ENCODE measurements at regions not wholly inside any gene's neighbourhood (a gene's known extent, or its start where the extent isn't known, plus 50 kb on each side); places are given as distances from the start of the nearest gene placed in this dataset.
A peak's percentile ranks its signal among the peaks of the same experiment; 100 is the strongest.

DNA sequence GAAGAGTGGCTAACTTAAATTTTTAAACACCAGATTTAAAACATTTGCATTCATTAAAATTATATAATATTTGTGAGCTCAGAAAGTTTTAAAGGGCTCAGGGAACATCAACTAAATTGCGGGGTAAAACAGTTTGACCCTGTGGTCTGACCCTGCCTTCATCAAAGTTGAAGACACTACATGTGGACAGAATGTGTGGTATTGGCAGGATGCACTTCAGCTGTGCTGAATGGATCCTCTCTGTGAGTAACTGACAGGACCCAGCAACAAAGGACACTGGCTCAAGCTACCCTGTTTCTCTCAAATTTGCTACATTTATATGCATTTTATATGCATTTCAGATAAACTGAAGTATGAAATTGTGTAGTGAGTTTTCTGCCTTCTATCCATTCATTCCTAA is 288.5 kb downstream of the ZNF608 start:
- no peak for DNase-seq

GRCh38 chr5:124457101-124457500 is 289.3 kb downstream of the ZNF608 start:
- DNase-seq: no peak

DNA sequence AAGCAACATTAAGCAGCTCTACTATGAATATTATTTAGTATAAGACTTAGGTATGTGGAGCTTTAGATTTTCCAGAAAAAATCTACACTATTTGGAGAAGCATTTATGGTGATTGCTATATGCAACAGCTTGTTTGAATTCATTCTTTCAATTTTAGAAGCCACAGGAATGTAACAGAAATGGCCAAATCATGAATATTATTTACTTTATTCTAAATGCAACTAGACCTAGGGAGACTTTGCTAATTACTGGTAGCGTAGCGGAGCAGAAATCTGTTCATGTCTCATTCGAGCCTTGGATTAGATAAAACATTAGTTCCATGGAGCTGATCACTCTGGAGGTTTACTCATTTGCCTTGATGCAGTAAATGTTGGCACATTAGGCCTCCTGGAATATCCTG is 290.2 kb downstream of the ZNF608 start:
- DNase-seq: no peak

GRCh38 chr5:124454081-124454480 is 292.4 kb downstream of the ZNF608 start:
- DNase-seq: no peak

DNA sequence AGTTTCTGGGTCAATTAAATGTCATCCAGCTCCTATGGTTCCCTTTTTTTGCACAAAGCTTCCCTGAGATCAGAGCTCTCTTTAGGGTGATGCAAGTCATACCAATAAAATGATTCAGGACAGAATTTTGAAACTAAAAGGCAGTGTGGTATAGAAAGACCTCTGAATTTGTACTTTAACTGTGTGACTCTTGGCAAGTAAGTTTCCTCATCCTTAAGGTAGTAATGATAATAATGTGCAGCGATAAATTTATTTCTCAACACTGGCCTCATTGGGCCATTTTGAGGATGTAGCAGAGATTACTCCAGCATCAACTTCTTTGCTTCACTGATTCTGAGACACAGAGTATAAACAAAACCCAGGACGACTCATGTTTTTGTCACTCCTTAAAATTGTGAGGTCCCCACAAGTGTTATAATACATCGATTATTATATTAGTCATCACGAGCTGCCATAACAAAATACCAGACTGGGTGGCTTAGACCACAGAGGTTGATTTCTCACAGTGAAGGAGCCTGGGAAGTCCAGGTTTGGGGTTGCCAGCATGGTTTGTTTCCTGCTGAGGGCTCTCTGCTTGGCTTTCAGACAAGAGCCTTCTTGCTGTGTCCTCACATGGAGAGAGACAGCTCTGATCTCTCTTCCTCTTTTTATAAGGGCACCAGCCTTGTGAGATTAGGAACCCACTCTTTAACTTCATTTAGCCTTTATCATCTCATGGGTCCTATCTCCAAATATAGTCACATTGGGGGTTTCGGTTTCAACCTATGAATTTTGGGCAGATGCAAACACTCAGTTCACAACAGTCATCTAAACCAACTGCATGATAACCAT is 293.0 kb downstream of the ZNF608 start:
- DNase-seq: peak in 1 of 2 donors; percentile 4

DNA sequence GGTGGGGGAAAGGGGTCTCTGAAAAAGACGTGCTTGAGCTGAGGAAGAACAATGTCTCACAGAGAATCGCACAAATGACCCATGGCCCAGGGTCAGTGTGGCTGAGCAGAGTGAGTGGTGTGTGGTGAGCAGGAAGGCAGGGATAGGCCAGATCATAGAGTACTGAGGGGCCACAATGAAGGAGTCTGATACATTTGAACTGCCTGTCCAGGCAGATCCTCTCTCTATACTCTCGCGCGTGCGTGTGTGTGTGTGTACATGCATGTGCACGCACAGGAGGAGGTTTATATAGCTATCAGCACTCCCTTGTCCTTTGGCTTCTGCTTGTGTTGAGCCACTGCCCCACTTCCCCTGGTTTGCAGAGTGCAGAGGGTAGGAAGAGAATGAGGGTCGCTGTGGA is 294.0 kb downstream of the ZNF608 start:
- DNase-seq: no peak

DNA sequence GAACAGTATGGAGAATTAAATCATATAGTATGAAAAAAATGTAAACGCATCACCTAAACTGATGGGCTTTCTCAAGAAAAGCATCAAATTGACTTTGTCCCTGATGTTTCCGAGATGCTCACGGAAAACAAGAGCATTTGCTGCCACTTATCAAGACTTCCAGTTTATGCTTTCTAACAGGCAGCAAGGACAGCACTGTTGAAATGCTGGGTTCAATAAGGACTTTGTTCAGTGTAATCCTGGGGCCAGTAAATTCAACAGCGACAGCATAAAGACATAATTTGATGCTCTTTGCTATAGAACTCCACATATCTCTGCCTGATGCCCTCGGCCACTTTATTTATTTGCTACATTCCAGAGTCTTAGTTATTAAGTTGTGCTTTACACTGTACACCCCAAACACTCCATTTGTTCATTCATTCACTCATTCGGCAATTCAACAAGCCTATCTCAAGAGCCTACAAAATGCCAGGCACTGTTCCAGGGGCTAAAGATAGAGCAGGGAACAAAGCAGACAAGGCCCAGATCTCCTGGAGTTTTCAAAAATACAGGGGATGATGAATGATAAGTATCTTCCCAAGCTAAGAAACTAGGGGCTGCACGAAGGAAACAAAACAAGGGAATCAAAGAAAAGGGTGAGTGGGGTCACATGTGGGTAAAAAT is 294.6 kb downstream of the ZNF608 start:
- DNase-seq: no peak

- DNase-seq: no peak
These were observed 300.3 kb downstream of the ZNF608 start for GRCh38 chr5:124446120-124446519.

- no peak for DNase-seq
These were observed 301.3 kb downstream of the ZNF608 start for GRCh38 chr5:124445070-124445619.

GRCh38 chr5:124444147-124444775 is 302.2 kb downstream of the ZNF608 start:
- DNase-seq: no peak

- DNase-seq: no peak
These were observed 306.0 kb downstream of the ZNF608 start for GRCh38 chr5:124440471-124440870.

- DNase-seq: no peak
These were observed 306.8 kb downstream of the ZNF608 start for GRCh38 chr5:124439609-124440008.

DNA sequence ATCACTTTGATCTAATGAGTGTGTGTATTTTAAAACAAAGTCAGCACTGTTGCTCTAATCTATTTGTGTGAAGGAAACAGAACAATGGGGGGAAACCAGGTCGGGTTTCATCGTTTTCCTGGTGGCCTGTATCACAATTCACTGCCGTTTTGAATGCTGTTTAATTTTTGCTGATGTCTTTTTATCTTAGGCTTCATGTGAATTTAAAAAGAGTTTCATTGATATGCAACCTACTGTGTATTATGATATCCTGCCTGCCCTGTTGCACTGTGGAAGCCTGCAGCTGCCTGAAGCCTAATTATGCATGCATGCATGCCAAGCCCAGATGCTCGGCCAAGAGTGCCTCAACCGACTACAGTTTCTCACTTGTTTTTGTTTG is 307.5 kb downstream of the ZNF608 start:
- no peak for DNase-seq

GRCh38 chr5:124438026-124438902 is 308.2 kb downstream of the ZNF608 start:
- no peak for DNase-seq

- no peak for DNase-seq
These were observed 310.1 kb downstream of the ZNF608 start for GRCh38 chr5:124436294-124436693.

DNA sequence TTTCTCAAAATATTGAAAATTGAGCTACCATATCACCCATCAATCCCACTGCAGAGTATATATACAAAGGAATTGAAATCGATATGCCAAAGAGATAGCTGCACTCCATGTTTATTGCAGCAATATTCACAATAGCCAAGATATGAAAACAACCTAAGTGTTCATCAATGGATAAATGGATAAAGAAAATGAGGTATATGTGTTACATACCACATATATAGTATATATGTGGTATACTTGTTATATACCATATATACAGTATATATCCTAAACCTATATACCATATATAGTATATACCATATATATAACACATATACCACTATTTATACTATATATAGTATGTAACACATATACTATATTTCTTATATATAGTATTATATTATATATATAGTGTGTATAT is 313.3 kb downstream of the ZNF608 start:
- DNase-seq: no peak

DNA sequence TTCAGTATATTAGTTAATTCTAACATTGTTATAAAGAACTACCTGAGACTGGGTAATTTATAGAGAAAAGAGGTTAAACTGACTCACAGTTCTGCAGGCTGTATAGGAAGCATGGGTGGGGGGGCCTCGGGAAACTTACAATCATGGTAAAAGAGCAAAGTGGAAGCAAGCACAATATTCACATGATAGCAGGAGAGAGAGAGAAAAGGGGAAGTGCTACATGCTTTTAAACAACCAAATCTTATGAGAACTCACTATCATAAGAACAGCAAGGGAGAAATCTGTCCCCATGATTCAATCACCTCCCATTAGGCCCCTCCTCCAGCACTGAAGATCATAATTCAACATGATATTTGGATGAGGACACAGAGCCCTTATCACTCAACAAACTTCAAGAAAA is 324.9 kb downstream of the ZNF608 start:
- no peak for DNase-seq

DNA sequence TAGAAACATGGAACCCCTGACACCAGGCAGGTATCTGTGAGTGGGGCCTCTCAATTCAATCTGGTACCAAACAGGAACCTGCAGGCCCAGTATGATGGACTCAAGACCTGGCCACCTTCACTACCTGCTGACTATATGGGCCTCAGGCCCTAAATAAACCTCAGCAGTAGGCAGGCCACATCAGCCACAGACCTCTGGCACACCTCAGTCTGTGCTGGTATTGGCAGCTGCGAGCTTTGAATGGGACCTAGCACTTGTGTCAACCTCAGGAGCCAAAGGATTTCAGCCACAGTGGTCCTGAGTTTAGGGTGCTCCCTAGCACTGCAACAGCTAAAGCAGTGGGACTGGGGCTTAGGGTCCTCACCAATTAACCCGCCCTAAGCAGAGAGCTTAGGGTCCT is 325.5 kb downstream of the ZNF608 start:
- DNase-seq: no peak

DNA sequence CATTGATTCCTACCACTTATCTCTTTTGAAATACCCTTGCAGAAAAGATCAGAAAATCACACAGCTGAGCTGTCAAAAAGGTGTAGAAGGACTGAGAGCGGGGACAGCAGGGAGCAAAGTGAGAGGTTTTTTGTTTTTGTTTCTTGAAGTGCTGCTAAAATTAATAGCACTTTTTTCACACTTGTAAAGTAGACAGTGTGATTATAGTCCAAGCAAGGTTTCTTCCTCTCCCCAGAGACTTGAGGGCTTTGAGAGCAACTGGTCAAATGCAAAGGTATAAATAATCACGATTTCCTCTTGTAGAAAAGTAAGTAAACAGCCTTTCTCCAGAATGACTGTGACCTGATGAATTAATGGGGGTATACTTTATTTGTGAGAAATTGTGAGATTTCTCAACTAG is 326.9 kb downstream of the ZNF608 start:
- DNase-seq: no peak

DNA sequence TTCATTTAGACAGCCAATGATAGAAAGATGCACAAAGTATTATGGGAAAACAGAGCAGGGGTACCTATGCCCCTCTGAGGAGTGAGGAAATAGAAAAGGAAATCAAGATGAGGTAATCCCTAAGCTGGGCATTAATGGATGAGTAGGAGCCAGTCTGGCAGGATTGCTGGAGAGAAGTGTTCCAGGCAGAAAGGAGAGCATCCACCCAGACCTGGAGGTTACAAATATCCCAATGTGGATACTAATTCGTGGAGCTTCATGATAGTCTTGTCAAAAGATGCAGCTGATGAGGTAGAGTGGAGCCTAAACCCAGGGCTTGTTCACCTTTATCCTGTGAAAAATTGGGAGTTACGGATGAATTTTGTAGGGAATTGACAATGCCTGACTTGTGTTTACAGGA is 328.0 kb downstream of the ZNF608 start:
- no peak for DNase-seq

DNA sequence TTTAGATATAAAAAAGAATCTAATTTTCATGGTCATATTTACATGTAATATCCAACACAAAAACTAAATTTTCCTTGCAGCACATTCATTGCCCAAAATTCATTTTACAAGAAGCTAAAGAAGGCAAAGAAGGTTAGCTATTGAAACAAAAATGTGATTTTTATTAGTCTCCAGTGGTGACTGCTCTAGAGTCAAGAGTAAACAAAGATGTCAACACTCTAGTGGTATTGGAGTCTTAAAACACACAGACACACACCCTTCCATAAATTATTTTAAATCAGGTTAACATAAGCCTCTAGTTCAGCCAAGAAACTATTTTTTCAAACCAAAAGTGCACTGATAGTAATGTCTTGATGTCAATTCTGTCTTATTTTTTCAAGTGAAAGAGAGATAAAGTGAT is 329.2 kb downstream of the ZNF608 start:
- DNase-seq: no peak

DNA sequence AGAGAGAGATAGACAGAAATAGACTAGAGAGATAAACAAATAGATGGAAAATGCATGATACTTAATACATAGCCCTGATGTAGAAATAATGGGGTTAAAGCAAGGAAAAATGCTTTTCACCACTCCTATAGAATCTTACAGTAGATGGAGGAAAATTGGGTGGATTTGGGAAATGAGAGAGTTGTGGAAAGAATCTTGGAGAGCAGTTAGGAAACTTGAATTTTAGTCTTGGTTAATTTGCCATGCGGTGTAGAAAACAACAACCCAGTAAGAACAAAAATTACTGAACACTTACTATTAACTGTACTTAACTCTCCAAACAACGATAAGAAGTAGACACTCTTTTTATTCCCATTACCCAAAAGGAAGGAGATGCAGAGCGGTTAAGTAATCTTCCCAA is 329.8 kb downstream of the ZNF608 start:
- DNase-seq: no peak

GRCh38 chr5:124414973-124415372 is 331.5 kb downstream of the ZNF608 start:
- DNase-seq: no peak
